Mesenchymal stem cell (in vitro differentiated cells and primary cell): ENCODE measurements at regions not wholly inside any gene's neighbourhood (a gene's known extent, or its start where the extent isn't known, plus 50 kb on each side); places are given as distances from the start of the nearest gene placed in this dataset.

Experiments used
- DNase-seq: peaks from one replicate; pipeline ENCODE4 v3.0.0-alpha.2; 2013
- H2AFZ ChIP-seq: one replicate; pipeline ENCODE4 v1.6.1; 2013; ENCODE audit warnings: low read depth, mild to moderate bottlenecking, control low read depth, inconsistent platforms, low read length, moderate library complexity
- H2AK5ac ChIP-seq: 2 replicates; pipeline ENCODE4 v1.6.1; 2013; ENCODE audit warnings: low read length, moderate library complexity, mild to moderate bottlenecking, inconsistent platforms; ENCODE audit not compliant: severe bottlenecking
- H2BK120ac ChIP-seq: one replicate; pipeline ENCODE4 v1.6.1; 2013; ENCODE audit warnings: low read depth, mild to moderate bottlenecking, inconsistent platforms, low read length, moderate library complexity
- H2BK12ac ChIP-seq, 2 experiments: one replicate each; pipeline ENCODE4 v1.6.1; 2013; ENCODE audit warnings: inconsistent platforms in 2 of 2, low read length in 2 of 2, mild to moderate bottlenecking in 2 of 2, moderate library complexity in 2 of 2, control low read depth in 1 of 2
- H2BK15ac ChIP-seq: one replicate; pipeline ENCODE4 v1.6.1; 2013; ENCODE audit warnings: mild to moderate bottlenecking, low read depth, inconsistent platforms; ENCODE audit not compliant: poor library complexity, severe bottlenecking
- H2BK5ac ChIP-seq: 2 replicates; pipeline ENCODE4 v1.6.1; 2013; ENCODE audit warnings: low read depth, mild to moderate bottlenecking, low read length, control low read depth, inconsistent platforms; ENCODE audit not compliant: poor library complexity, severe bottlenecking
- H3K14ac ChIP-seq, 2 experiments: one replicate each; pipeline ENCODE4 v1.6.1; 2013; ENCODE audit warnings: inconsistent platforms in 2 of 2, low read length in 2 of 2, control low read depth in 1 of 2, mild to moderate bottlenecking in 1 of 2, moderate library complexity in 1 of 2
- H3K18ac ChIP-seq, 2 experiments: one replicate each; pipeline ENCODE4 v1.6.1; 2013; ENCODE audit warnings: inconsistent platforms in 2 of 2, low read length in 2 of 2, control low read depth in 1 of 2, low read depth in 1 of 2, mild to moderate bottlenecking in 1 of 2
- H3K23ac ChIP-seq, 2 experiments: one replicate each; pipeline ENCODE4 v1.6.1; 2013; ENCODE audit warnings: inconsistent platforms in 2 of 2, low read length in 2 of 2, mild to moderate bottlenecking in 2 of 2, moderate library complexity in 2 of 2, control low read depth in 1 of 2
- H3K27ac ChIP-seq: 2 replicates; pipeline ENCODE4 v1.5.1; 2013; ENCODE audit warnings: mild to moderate bottlenecking, moderate library complexity, low read length, control low read depth, inconsistent platforms; ENCODE audit not compliant: poor library complexity, severe bottlenecking
- H3K27me3 ChIP-seq, 2 experiments: 2 replicates each; pipeline versions ENCODE4 v1.6.1 to v1.7.0; 2013; ENCODE audit warnings: low read length in 2 of 2, mild to moderate bottlenecking in 2 of 2, moderate library complexity in 2 of 2, control low read depth in 1 of 2, inconsistent platforms in 1 of 2; ENCODE audit not compliant: control insufficient read depth in 1 of 2, insufficient read depth in 1 of 2
- H3K36me3 ChIP-seq, 2 experiments: 2 replicates each; pipeline versions ENCODE4 v1.6.1 to v1.7.0; 2013; ENCODE audit warnings: low read length in 2 of 2, control low read depth in 1 of 2, inconsistent platforms in 1 of 2, low read depth in 1 of 2, mild to moderate bottlenecking in 1 of 2; ENCODE audit not compliant: insufficient read depth in 2 of 2, control insufficient read depth in 1 of 2
- H3K4ac ChIP-seq, 2 experiments: one replicate each; pipeline ENCODE4 v1.6.1; 2013; ENCODE audit warnings: inconsistent platforms in 2 of 2, low read length in 2 of 2, mild to moderate bottlenecking in 2 of 2, moderate library complexity in 2 of 2, control low read depth in 1 of 2, low read depth in 1 of 2
- H3K4me1 ChIP-seq: 2 replicates; pipeline ENCODE4 v1.6.1; 2013; ENCODE audit warnings: low read depth, low read length, control low read depth; ENCODE audit not compliant: control insufficient read depth, insufficient read depth
- H3K4me2 ChIP-seq: 2 replicates; pipeline ENCODE4 v1.6.1; 2013; ENCODE audit warnings: low read length, mild to moderate bottlenecking, inconsistent platforms; ENCODE audit not compliant: poor library complexity, severe bottlenecking
- H3K4me3 ChIP-seq, 2 experiments: 2 replicates each; pipeline versions ENCODE4 v1.5.1 to v1.7.0; 2013; ENCODE audit warnings: low read length in 2 of 2, mild to moderate bottlenecking in 2 of 2, control low read depth in 1 of 2, low read depth in 1 of 2; ENCODE audit not compliant: insufficient read depth in 1 of 2
- H3K79me1 ChIP-seq: replicated peaks from 2 replicates; pipeline ENCODE4 v1.6.1; 2013; ENCODE audit warnings: mild to moderate bottlenecking, control low read depth, low read length, inconsistent platforms; ENCODE audit not compliant: poor library complexity, severe bottlenecking
- H3K9ac ChIP-seq: 2 replicates; pipeline ENCODE4 v1.7.0; 2013; ENCODE audit warnings: mild to moderate bottlenecking, low read length, moderate library complexity
- H3K9me3 ChIP-seq: 2 replicates; pipeline ENCODE4 v1.7.0; 2013; ENCODE audit warnings: mild to moderate bottlenecking, low read length; ENCODE audit not compliant: control insufficient read depth
- H4K8ac ChIP-seq: one replicate; pipeline ENCODE4 v1.6.1; 2013; ENCODE audit warnings: inconsistent platforms, mild to moderate bottlenecking, low read length, moderate library complexity
- H4K91ac ChIP-seq: one replicate; pipeline ENCODE4 v1.6.1; 2013; ENCODE audit warnings: mild to moderate bottlenecking, low read length, inconsistent platforms
- WGBS: methylation state at CpG from one replicate; pipeline ENCODE4 v1.1.7; 2013; ENCODE audit warnings: mixed read lengths; 5-methylcytosine and 5-hydroxymethylcytosine counted together

- Histone ChIP-seq H2BK15ac (no peak overlapping the region), H3K23ac (no peak overlapping the region), H3K4me1 (no peaks in the 10 kb centered on the region), H3K4me2 (no peak overlapping the region), H3K18ac (no peak overlapping the region), H2BK12ac (no peak overlapping the region), H2BK120ac (no peak overlapping the region), H2AFZ (no peak overlapping the region), H2AK5ac (no peak overlapping the region), H3K4ac (no peak overlapping the region), H2BK5ac (no peak overlapping the region), H3K79me1 (no peaks in the 10 kb centered on the region), H3K9ac (no peak overlapping the region), H3K27ac (no peak overlapping the region), H4K91ac (no peak overlapping the region), H3K14ac (no peak overlapping the region), H3K9me3 (no peaks in the 10 kb centered on the region), H4K8ac (no peak overlapping the region), H3K27me3 (no peaks in the 10 kb centered on the region), H3K4me3 (no peak overlapping the region), H3K36me3 (no peaks in the 10 kb centered on the region)
- 88% methylated on average over 2 of the region's 2 CpGs for WGBS
- no peak for DNase-seq
Observed at GRCh38 chr4:22876270-22876669, 183.5 kb downstream of the GBA3 start.

GRCh38 chr4:22875587-22876257 is 183.0 kb downstream of the GBA3 start:
- no peak overlapping the region for H3K4me2 ChIP-seq
- no peak overlapping the region for H4K8ac ChIP-seq
- no peak overlapping the region for H3K4me3 ChIP-seq
- H3K18ac ChIP-seq, result no peak overlapping the region
- H3K27me3 ChIP-seq, result no peaks in the 10 kb centered on the region
- H3K4ac ChIP-seq, result no peak overlapping the region
- WGBS, result 40% methylated on average over 4 of the region's 4 CpGs
- H3K4me1 ChIP-seq, result no peaks in the 10 kb centered on the region
- H2BK15ac ChIP-seq, result no peak overlapping the region
- H2BK12ac ChIP-seq, result no peak overlapping the region
- no peak overlapping the region for H3K27ac ChIP-seq
- no peaks in the 10 kb centered on the region for H3K79me1 ChIP-seq
- no peak overlapping the region for H2AFZ ChIP-seq
- H3K14ac ChIP-seq, result no peak overlapping the region
- no peak overlapping the region for H2BK120ac ChIP-seq
- H3K36me3 ChIP-seq, result no peaks in the 10 kb centered on the region
- no peak overlapping the region for H3K23ac ChIP-seq
- H4K91ac ChIP-seq, result no peak overlapping the region
- no peaks in the 10 kb centered on the region for H3K9me3 ChIP-seq
- no peak for DNase-seq
- H2AK5ac ChIP-seq, result no peak overlapping the region
- no peak overlapping the region for H2BK5ac ChIP-seq
- no peak overlapping the region for H3K9ac ChIP-seq

GRCh38 chr4:22874334-22874912 is 181.7 kb downstream of the GBA3 start:
- 66% methylated on average over 4 of the region's 4 CpGs for WGBS
- no peak for DNase-seq

GRCh38 chr4:22873899-22874298 is 181.2 kb downstream of the GBA3 start:
- no peak overlapping the region for H3K4ac ChIP-seq
- no peak overlapping the region for H3K23ac ChIP-seq
- no peak overlapping the region for H2AFZ ChIP-seq
- no peak overlapping the region for H2BK5ac ChIP-seq
- no peak overlapping the region for H4K8ac ChIP-seq
- no peak overlapping the region for H3K14ac ChIP-seq
- H2BK120ac ChIP-seq, result no peak overlapping the region
- no peak overlapping the region for H3K9ac ChIP-seq
- no peaks in the 10 kb centered on the region for H3K79me1 ChIP-seq
- H3K18ac ChIP-seq, result no peak overlapping the region
- H2BK15ac ChIP-seq, result no peak overlapping the region
- H3K27ac ChIP-seq, result no peak overlapping the region
- 80% methylated on average over 1 of the region's 3 CpGs for WGBS
- H3K4me1 ChIP-seq, result no peaks in the 10 kb centered on the region
- no peak overlapping the region for H2AK5ac ChIP-seq
- H3K9me3 ChIP-seq, result no peaks in the 10 kb centered on the region
- no peaks in the 10 kb centered on the region for H3K27me3 ChIP-seq
- H4K91ac ChIP-seq, result no peak overlapping the region
- no peak overlapping the region for H3K4me3 ChIP-seq
- no peak overlapping the region for H3K4me2 ChIP-seq
- no peak for DNase-seq
- H2BK12ac ChIP-seq, result no peak overlapping the region
- no peaks in the 10 kb centered on the region for H3K36me3 ChIP-seq

More at GRCh38 chr4:22874334-22874912, 181.7 kb downstream of the GBA3 start:
- H3K4me3 ChIP-seq, result no peak overlapping the region
- H3K27me3 ChIP-seq, result no peaks in the 10 kb centered on the region
- no peaks in the 10 kb centered on the region for H3K9me3 ChIP-seq
- H3K23ac ChIP-seq, result no peak overlapping the region
- H3K4me1 ChIP-seq, result no peaks in the 10 kb centered on the region
- H2BK15ac ChIP-seq, result no peak overlapping the region
- H2BK12ac ChIP-seq, result no peak overlapping the region
- H3K4me2 ChIP-seq, result no peak overlapping the region
- H2BK120ac ChIP-seq, result no peak overlapping the region
- no peak overlapping the region for H4K91ac ChIP-seq
- no peaks in the 10 kb centered on the region for H3K36me3 ChIP-seq
- no peak overlapping the region for H3K27ac ChIP-seq
- no peak overlapping the region for H2AK5ac ChIP-seq
- H3K9ac ChIP-seq, result no peak overlapping the region
- no peak overlapping the region for H2AFZ ChIP-seq
- H2BK5ac ChIP-seq, result no peak overlapping the region
- H3K4ac ChIP-seq, result no peak overlapping the region
- no peak overlapping the region for H3K18ac ChIP-seq
- H3K79me1 ChIP-seq, result no peaks in the 10 kb centered on the region
- no peak overlapping the region for H4K8ac ChIP-seq
- no peak overlapping the region for H3K14ac ChIP-seq
